HG03457 (cell line): ENCODE measurements at regions not wholly inside any gene's neighbourhood (a gene's known extent, or its start where the extent isn't known, plus 50 kb on each side); places are given as distances from the start of the nearest gene placed in this dataset.

Source experiments
- ATAC-seq: cut with Tn5 transposase; IDR thresholded peaks from one replicate; pipeline ENCODE4 v1.9.1; 2021; ENCODE audit warnings: moderate number of reproducible peaks; ENCODE audit not compliant: unreplicated experiment

- ATAC-seq = no peak
These were observed 108.8 kb upstream of the CDK1 start for GRCh38 chr10:60669501-60669900.

- no peak for ATAC-seq
These were observed 112.1 kb upstream of the CDK1 start for GRCh38 chr10:60666221-60666620.

- ATAC-seq = no peak
These were observed 113.4 kb upstream of the CDK1 start for GRCh38 chr10:60664859-60665258.

- no peak for ATAC-seq
These were observed 114.4 kb upstream of the CDK1 start for GRCh38 chr10:60663850-60664249.

GRCh38 chr10:60662917-60663614 is 115.2 kb upstream of the CDK1 start:
- ATAC-seq = no peak

GRCh38 chr10:60661637-60662036 is 116.6 kb upstream of the CDK1 start:
- no peak for ATAC-seq

GRCh38 chr10:60660625-60661024 is 117.7 kb upstream of the CDK1 start:
- ATAC-seq = no peak

- ATAC-seq = no peak
These were observed 123.3 kb upstream of the CDK1 start for GRCh38 chr10:60654813-60655464.

- ATAC-seq = peak; percentile 91
These were observed 125.7 kb upstream of the CDK1 start for GRCh38 chr10:60652628-60653027.

GRCh38 chr10:60650378-60650800 is 127.9 kb upstream of the CDK1 start:
- ATAC-seq = no peak

- ATAC-seq = no peak
These were observed 128.5 kb upstream of the CDK1 start for GRCh38 chr10:60649485-60650377.

GRCh38 chr10:60648761-60649160 is 129.5 kb upstream of the CDK1 start:
- ATAC-seq = no peak

- peak; percentile 67 for ATAC-seq
These were observed 131.1 kb upstream of the CDK1 start for GRCh38 chr10:60646966-60647796.

GRCh38 chr10:60645980-60646379 is 132.3 kb upstream of the CDK1 start:
- no peak for ATAC-seq

GRCh38 chr10:60644436-60645130 is 133.7 kb upstream of the CDK1 start:
- ATAC-seq = no peak

GRCh38 chr10:60643874-60644273 is 134.4 kb upstream of the CDK1 start:
- ATAC-seq = no peak

- no peak for ATAC-seq
These were observed 148.9 kb upstream of the CDK1 start for GRCh38 chr10:60629332-60629731.

- no peak for ATAC-seq
These were observed 150.2 kb upstream of the CDK1 start for GRCh38 chr10:60627778-60628748.

- ATAC-seq = no peak
These were observed 152.2 kb upstream of the CDK1 start for GRCh38 chr10:60626037-60626436.
